ENCODE measurements at regions not wholly inside any gene's neighbourhood (a gene's known extent, or its start where the extent isn't known, plus 50 kb on each side); places are given as distances from the start of the nearest gene placed in this dataset.
"Not testable (repeated sequence)": the region's sequence is repeated elsewhere in the genome, so short reads cannot be mapped to it uniquely, and the experiment has no call there.

DNA sequence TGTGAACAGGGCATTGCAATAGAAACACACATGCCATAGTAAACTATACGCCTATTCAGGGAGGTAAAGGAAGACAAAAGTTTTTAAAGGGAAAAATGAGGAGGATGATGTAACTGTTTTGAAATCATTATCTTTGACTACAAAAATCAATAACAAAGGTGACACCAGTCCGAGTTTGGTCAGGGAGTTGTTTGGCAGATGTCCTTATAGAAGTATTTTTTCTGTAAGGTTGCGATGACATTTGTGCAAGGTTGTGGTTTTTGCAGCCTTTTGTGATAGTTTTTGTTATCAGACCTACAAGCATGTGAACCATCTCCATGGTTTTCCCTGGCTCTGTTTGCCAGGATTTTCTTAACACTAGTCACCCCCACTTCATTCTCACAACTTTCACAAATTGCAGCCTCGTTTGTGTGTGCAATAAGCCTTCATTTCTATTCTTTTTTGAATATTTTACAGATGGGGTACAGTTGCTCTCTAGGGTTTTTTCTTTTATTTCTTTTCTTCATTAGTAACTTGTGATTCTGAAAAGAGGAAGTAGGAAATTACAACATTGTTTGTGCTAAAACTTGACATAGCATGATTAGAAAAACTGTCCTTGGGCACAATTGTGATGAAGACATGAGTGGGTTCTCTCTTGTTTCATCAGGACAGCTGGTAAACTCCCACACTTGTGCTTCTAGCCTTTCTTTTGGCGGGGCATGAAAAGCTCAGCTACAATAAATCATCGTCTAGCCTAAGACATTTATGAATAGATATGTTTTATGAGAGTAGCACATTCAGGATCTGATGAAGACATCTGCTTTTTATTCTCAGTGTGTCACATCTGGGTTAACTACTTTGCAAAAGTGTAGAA lies 60.2 kb upstream of the PNPLA4 start (continued):
- TF ChIP-seq, protein P1, sequence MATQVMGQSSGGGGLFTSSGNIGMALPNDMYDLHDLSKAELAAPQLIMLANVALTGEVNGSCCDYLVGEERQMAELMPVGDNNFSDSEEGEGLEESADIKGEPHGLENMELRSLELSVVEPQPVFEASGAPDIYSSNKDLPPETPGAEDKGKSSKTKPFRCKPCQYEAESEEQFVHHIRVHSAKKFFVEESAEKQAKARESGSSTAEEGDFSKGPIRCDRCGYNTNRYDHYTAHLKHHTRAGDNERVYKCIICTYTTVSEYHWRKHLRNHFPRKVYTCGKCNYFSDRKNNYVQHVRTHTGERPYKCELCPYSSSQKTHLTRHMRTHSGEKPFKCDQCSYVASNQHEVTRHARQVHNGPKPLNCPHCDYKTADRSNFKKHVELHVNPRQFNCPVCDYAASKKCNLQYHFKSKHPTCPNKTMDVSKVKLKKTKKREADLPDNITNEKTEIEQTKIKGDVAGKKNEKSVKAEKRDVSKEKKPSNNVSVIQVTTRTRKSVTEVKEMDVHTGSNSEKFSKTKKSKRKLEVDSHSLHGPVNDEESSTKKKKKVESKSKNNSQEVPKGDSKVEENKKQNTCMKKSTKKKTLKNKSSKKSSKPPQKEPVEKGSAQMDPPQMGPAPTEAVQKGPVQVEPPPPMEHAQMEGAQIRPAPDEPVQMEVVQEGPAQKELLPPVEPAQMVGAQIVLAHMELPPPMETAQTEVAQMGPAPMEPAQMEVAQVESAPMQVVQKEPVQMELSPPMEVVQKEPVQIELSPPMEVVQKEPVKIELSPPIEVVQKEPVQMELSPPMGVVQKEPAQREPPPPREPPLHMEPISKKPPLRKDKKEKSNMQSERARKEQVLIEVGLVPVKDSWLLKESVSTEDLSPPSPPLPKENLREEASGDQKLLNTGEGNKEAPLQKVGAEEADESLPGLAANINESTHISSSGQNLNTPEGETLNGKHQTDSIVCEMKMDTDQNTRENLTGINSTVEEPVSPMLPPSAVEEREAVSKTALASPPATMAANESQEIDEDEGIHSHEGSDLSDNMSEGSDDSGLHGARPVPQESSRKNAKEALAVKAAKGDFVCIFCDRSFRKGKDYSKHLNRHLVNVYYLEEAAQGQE (IDR thresholded peaks at IDR 0.05), result no peak

DNA sequence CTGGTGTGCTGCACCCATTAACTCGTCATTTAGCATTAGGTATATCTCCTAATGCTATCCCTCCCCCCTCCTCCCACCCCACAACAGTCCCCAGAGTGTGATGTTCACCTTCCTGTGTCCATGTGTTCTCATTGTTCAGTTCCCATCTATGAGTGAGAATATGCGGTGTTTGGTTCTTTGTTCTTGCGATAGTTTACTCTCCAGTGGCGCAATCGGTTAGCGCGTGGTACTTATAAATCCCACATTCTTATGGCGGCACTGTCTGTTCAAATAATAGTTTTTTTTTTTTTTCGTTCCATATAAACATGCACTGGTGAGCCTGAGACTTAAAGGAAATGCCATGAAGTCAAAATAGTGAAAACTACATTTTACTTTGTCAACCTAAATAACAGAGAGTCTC lies 59.5 kb upstream of the PNPLA4 start:
- H3K4me1 ChIP-seq (ENCODE audit: control insufficient read depth in 4 of 4, insufficient read depth in 4 of 4, low read length in 3 of 4); H3K27me3 ChIP-seq (ENCODE audit: control insufficient read depth in 4 of 4, insufficient read depth in 4 of 4, low read length in 3 of 4); H3K27ac ChIP-seq (ENCODE audit: low read depth in 1 of 2, low read length in 2 of 2); H3K4me3 ChIP-seq (ENCODE audit: low read depth in 1 of 3, low read length in 3 of 3); H3K9ac ChIP-seq (ENCODE audit: low read depth in 1 of 2, low read length in 2 of 2); DNase-seq (ENCODE audit: low spot score); H3K36me3 ChIP-seq (ENCODE audit: control insufficient read depth in 4 of 4, insufficient read depth in 3 of 4, low read depth in 1 of 4, low read length in 3 of 4); H3K9me3 ChIP-seq (ENCODE audit: control insufficient read depth in 4 of 4, low read length in 3 of 4): not testable (repeated sequence)
- 72% methylated on average over 8 of the region's 9 CpGs for WGBS

DNA sequence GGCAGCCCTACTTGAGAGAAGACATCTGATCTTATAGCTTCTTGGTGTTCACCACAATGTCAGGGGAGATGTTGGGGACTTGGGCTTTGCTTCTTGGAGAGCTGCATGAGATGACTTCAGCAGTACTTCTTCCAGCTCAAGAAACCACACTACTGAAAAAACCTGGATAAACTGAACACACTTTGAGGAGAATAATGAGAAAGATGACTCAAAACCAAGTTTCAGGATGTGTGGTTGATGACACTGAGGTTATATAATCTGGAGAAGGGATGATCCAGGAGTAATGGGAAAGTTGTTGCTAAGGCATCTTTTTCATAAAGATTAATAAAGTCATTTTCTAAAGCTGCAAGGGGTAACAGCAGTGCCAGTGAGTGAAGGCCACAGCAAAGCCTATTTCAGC lies 58.4 kb upstream of the PNPLA4 start:
- Histone ChIP-seq H3K27me3 (ENCODE audit: control insufficient read depth in 4 of 4, insufficient read depth in 4 of 4, low read length in 3 of 4) (no peaks in the 10 kb centered on the region), H3K4me1 (ENCODE audit: control insufficient read depth in 4 of 4, insufficient read depth in 4 of 4, low read length in 3 of 4) (peaks cover 2 to 6% (median 4%) of the 10 kb centered on the region in 4 donors), H3K27ac (ENCODE audit: low read depth in 1 of 2, low read length in 2 of 2) (no peak overlapping the region), H3K36me3 (ENCODE audit: control insufficient read depth in 4 of 4, insufficient read depth in 3 of 4, low read depth in 1 of 4, low read length in 3 of 4) (no peaks in the 10 kb centered on the region), H3K9me3 (ENCODE audit: control insufficient read depth in 4 of 4, low read length in 3 of 4) (no peaks in the 10 kb centered on the region), H3K9ac (ENCODE audit: low read depth in 1 of 2, low read length in 2 of 2) (no peak overlapping the region), H3K4me3 (ENCODE audit: low read depth in 1 of 3, low read length in 3 of 3) (no peak overlapping the region)
- no peak for DNase-seq (ENCODE audit: low spot score)
- TF ChIP-seq, protein P2, sequence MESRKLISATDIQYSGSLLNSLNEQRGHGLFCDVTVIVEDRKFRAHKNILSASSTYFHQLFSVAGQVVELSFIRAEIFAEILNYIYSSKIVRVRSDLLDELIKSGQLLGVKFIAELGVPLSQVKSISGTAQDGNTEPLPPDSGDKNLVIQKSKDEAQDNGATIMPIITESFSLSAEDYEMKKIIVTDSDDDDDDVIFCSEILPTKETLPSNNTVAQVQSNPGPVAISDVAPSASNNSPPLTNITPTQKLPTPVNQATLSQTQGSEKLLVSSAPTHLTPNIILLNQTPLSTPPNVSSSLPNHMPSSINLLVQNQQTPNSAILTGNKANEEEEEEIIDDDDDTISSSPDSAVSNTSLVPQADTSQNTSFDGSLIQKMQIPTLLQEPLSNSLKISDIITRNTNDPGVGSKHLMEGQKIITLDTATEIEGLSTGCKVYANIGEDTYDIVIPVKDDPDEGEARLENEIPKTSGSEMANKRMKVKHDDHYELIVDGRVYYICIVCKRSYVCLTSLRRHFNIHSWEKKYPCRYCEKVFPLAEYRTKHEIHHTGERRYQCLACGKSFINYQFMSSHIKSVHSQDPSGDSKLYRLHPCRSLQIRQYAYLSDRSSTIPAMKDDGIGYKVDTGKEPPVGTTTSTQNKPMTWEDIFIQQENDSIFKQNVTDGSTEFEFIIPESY (IDR thresholded peaks at IDR 0.05), result no peak
- TF ChIP-seq GABPA (IDR thresholded peaks at IDR 0.05 in 1 of 2, conservative IDR thresholded peaks at IDR 0.05 in 1 of 2) (no peak), RXRA (IDR thresholded peaks at IDR 0.05) (no peak), SP1 (IDR thresholded peaks at IDR 0.05) (no peak), FOXA1 (IDR thresholded peaks at IDR 0.05) (no peak), JUND (IDR thresholded peaks at IDR 0.05) (no peak), RAD21 (IDR thresholded peaks at IDR 0.05) (no peak), YY1 (IDR thresholded peaks at IDR 0.05) (no peak), TAF1 (conservative IDR thresholded peaks at IDR 0.05) (no peak), HNF4G (IDR thresholded peaks at IDR 0.05) (no peak), NR2F2 (IDR thresholded peaks at IDR 0.05) (no peak), HNF4A (conservative IDR thresholded peaks at IDR 0.05) (no peak), FOXA2 (IDR thresholded peaks at IDR 0.05) (no peak)
- TF ChIP-seq, protein P3, sequence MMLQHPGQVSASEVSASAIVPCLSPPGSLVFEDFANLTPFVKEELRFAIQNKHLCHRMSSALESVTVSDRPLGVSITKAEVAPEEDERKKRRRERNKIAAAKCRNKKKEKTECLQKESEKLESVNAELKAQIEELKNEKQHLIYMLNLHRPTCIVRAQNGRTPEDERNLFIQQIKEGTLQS (IDR thresholded peaks at IDR 0.05), result no peak
- TF ChIP-seq, protein P1 (IDR thresholded peaks at IDR 0.05), result no peak
- TF ChIP-seq, protein P4, sequence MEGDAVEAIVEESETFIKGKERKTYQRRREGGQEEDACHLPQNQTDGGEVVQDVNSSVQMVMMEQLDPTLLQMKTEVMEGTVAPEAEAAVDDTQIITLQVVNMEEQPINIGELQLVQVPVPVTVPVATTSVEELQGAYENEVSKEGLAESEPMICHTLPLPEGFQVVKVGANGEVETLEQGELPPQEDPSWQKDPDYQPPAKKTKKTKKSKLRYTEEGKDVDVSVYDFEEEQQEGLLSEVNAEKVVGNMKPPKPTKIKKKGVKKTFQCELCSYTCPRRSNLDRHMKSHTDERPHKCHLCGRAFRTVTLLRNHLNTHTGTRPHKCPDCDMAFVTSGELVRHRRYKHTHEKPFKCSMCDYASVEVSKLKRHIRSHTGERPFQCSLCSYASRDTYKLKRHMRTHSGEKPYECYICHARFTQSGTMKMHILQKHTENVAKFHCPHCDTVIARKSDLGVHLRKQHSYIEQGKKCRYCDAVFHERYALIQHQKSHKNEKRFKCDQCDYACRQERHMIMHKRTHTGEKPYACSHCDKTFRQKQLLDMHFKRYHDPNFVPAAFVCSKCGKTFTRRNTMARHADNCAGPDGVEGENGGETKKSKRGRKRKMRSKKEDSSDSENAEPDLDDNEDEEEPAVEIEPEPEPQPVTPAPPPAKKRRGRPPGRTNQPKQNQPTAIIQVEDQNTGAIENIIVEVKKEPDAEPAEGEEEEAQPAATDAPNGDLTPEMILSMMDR (IDR thresholded peaks at IDR 0.05; ENCODE audit: low read depth, low read length, missing input control), result no peak
- TF ChIP-seq, protein P5, sequence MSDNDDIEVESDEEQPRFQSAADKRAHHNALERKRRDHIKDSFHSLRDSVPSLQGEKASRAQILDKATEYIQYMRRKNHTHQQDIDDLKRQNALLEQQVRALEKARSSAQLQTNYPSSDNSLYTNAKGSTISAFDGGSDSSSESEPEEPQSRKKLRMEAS (IDR thresholded peaks at IDR 0.05), result no peak

Data from liver (tissue), 8 donors.